IPS-18a (cell line): ENCODE measurements at regions not wholly inside any gene's neighbourhood (a gene's known extent, or its start where the extent isn't known, plus 50 kb on each side); places are given as distances from the start of the nearest gene placed in this dataset.
A peak's percentile ranks its signal among the peaks of the same experiment; 100 is the strongest.

ENCODE experiments used
- H3K27ac ChIP-seq: one replicate; pipeline ENCODE4 v1.5.1; 2013; ENCODE audit warnings: low read length
- H3K27me3 ChIP-seq: one replicate; pipeline ENCODE4 v1.6.1; 2013; ENCODE audit warnings: mild to moderate bottlenecking, low read length; ENCODE audit not compliant: control insufficient read depth, insufficient read depth
- H3K36me3 ChIP-seq: one replicate; pipeline ENCODE4 v1.6.1; 2013; ENCODE audit warnings: low read depth, low read length; ENCODE audit not compliant: control insufficient read depth
- H3K4me1 ChIP-seq: one replicate; pipeline ENCODE4 v1.6.1; 2013; ENCODE audit warnings: low read depth, low read length; ENCODE audit not compliant: control insufficient read depth
- H3K4me3 ChIP-seq: one replicate; pipeline ENCODE4 v1.5.1; 2013; ENCODE audit warnings: low read length
- H3K9ac ChIP-seq: one replicate; pipeline ENCODE4 v1.6.1; 2013; ENCODE audit warnings: mild to moderate bottlenecking, low read length, moderate library complexity
- H3K9me3 ChIP-seq: one replicate; pipeline ENCODE4 v1.6.1; 2013; ENCODE audit warnings: low read depth, low read length; ENCODE audit not compliant: control insufficient read depth

GRCh38 chr2:186042207-186043028 is 303.8 kb downstream of the FSIP2 start:
- Histone ChIP-seq H3K4me1 (no peaks in the 10 kb centered on the region), H3K27me3 (no peaks in the 10 kb centered on the region), H3K36me3 (no peaks in the 10 kb centered on the region), H3K9me3 (no peaks in the 10 kb centered on the region), H3K9ac (no peak overlapping the region), H3K4me3 (no peak overlapping the region), H3K27ac (no peak overlapping the region)

GRCh38 chr2:186044761-186045160 is 306.2 kb downstream of the FSIP2 start:
- H3K36me3 ChIP-seq = no peaks in the 10 kb centered on the region
- no peaks in the 10 kb centered on the region for H3K9me3 ChIP-seq
- H3K4me3 ChIP-seq = no peak overlapping the region
- no peak overlapping the region for H3K27ac ChIP-seq
- H3K4me1 ChIP-seq = no peaks in the 10 kb centered on the region
- H3K27me3 ChIP-seq = no peaks in the 10 kb centered on the region
- no peak overlapping the region for H3K9ac ChIP-seq

- Histone ChIP-seq H3K9ac (no peak overlapping the region), H3K27ac (no peak overlapping the region), H3K4me1 (no peaks in the 10 kb centered on the region), H3K36me3 (no peaks in the 10 kb centered on the region), H3K4me3 (no peak overlapping the region), H3K27me3 (no peaks in the 10 kb centered on the region), H3K9me3 (no peaks in the 10 kb centered on the region)
Observed at GRCh38 chr2:186052930-186053329, 314.3 kb downstream of the FSIP2 start.

DNA sequence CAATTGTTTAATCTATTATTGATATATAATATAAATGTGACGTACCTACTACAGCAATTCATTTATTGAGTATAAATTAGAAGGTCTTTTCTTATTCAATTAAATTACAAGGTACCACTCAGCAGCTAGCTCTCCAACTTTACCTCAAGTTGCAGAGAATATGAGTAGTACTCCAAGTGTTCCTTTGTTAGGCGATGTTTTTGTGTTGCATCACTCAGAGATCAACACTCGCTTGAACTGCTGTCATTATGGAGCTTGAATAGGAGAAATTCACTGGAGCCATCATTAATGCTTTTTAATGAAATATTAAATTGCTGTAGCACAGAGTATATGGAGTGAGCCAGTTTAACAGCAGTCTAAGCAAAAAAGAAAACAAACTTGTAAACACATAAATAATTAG is 320.0 kb downstream of the FSIP2 start:
- Histone ChIP-seq H3K9ac (no peak overlapping the region), H3K9me3 (no peaks in the 10 kb centered on the region), H3K27me3 (no peaks in the 10 kb centered on the region), H3K4me1 (peaks cover 6% of the 10 kb centered on the region), H3K4me3 (no peak overlapping the region), H3K36me3 (no peaks in the 10 kb centered on the region), H3K27ac (no peak overlapping the region)

DNA sequence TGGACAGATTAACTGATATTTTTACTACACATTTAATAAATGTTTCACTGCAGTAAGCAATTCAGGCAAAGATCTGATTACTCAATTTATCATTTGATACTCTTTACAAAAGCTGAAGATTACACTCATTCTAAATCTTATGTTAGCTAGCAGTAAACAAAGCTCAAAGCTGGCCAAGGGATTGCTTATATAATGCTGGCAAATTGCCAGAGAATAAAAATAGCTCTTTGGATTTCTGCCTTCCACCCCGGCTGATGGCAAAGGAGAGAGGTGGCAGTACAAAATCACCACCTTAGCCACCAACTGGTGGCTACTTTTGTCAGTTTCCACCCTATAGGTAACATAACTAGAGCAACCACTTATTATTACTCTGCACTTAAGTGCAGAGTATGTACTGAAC is 320.5 kb downstream of the FSIP2 start:
- no peaks in the 10 kb centered on the region for H3K36me3 ChIP-seq
- no peak overlapping the region for H3K9ac ChIP-seq
- no peaks in the 10 kb centered on the region for H3K9me3 ChIP-seq
- H3K4me1 ChIP-seq = peaks cover 6% of the 10 kb centered on the region
- no peak overlapping the region for H3K4me3 ChIP-seq
- no peak overlapping the region for H3K27ac ChIP-seq
- H3K27me3 ChIP-seq = no peaks in the 10 kb centered on the region

DNA sequence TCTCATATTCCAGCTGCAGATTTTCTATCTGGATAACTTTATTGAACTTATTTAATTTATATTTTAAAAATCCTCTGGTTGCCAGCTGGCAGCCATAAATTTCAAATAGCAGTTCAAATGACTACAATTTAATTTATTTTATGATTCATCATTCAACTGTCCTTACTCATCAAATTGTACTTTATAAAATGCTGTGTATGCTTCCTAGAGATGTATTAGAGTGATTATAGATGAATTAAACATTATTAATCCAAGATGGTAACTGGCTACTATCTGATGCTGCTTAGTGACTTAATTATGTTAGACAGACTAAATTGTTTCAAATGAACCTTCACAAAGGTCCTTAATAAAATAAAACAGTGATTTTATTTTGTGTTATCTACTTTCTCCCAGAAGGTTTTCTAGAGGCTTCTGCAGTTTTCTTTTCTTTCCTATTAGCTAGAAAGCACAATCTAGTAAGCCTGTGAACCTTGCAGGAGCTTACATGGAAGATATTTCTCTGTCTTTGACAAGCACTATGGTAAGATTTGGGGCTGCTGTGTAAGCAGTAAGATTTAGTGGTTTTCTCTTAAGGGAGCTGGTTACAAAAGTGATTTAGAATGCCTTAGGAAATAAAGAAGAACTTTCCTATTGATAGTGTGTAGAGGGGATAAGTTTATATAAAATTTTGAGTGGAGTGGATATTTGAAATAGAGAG is 322.3 kb downstream of the FSIP2 start:
- Histone ChIP-seq H3K4me1 (peaks cover 6% of the 10 kb centered on the region), H3K4me3 (no peak overlapping the region), H3K36me3 (no peaks in the 10 kb centered on the region), H3K9me3 (no peaks in the 10 kb centered on the region), H3K27ac (no peak overlapping the region), H3K27me3 (no peaks in the 10 kb centered on the region), H3K9ac (no peak overlapping the region)

GRCh38 chr2:186064507-186064906 is 325.9 kb downstream of the FSIP2 start:
- Histone ChIP-seq H3K4me3 (no peak overlapping the region), H3K27ac (no peak overlapping the region), H3K27me3 (no peaks in the 10 kb centered on the region), H3K36me3 (no peaks in the 10 kb centered on the region), H3K9me3 (no peaks in the 10 kb centered on the region), H3K9ac (no peak overlapping the region), H3K4me1 (no peaks in the 10 kb centered on the region)

- Histone ChIP-seq H3K9ac (no peak overlapping the region), H3K4me3 (no peak overlapping the region), H3K27ac (no peak overlapping the region), H3K9me3 (no peaks in the 10 kb centered on the region), H3K27me3 (no peaks in the 10 kb centered on the region), H3K4me1 (no peaks in the 10 kb centered on the region), H3K36me3 (no peaks in the 10 kb centered on the region)
Observed at GRCh38 chr2:186065491-186065890, 326.9 kb downstream of the FSIP2 start.

DNA sequence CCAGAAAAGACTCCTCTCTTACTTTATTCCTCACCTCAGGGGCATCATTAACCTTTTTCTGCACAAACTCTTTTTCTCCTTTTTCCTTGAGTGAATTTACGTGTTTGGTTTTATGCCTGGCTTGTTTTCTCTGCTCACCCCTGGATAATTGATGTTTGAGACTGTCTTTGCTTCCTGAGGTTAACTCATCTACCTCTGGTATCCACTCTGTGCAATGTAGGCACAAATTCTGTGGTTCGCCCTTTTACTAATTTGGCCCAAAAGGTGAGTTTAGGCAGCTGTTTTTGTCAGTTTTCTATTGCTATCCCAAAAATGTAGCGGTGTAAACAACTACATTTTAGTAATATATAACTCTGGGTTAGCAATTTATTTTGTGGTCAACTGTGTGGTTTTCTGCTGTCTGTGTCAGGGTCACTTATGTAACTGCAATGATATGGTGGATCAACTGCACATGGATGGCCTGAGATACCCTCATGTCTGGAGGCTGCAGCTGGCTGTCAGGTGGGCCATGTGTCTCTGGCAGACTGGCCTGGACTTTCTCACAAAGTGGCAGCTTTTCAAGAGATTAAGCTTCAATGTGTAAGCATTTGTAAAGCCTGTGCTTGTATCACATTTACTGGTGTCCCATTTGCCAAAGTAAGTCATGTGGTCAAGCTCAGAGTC is 329.7 kb downstream of the FSIP2 start:
- Histone ChIP-seq H3K27me3 (no peaks in the 10 kb centered on the region), H3K9ac (no peak overlapping the region), H3K4me1 (no peaks in the 10 kb centered on the region), H3K27ac (no peak overlapping the region), H3K9me3 (no peaks in the 10 kb centered on the region), H3K4me3 (no peak overlapping the region), H3K36me3 (no peaks in the 10 kb centered on the region)

DNA sequence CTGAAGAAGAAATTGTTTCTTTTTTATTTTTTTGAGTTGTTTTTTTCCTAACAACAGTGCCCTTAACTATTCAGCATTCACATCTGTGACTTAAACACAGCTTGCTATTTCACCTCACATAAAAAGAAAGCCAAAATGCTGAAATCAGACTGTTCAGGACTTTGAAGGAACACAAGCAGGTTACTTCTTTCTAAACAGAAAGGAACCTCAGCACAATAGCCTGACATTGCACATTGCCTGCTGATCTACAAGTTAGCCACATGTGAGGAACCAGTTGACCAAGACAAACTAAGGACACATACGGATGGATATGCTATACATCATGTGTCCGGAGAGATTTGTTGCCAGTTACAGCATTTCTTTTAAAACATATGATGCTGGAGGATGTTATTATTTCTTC is 331.1 kb downstream of the FSIP2 start:
- no peaks in the 10 kb centered on the region for H3K9me3 ChIP-seq
- no peak overlapping the region for H3K27ac ChIP-seq
- no peak overlapping the region for H3K9ac ChIP-seq
- H3K4me3 ChIP-seq = no peak overlapping the region
- no peaks in the 10 kb centered on the region for H3K4me1 ChIP-seq
- no peaks in the 10 kb centered on the region for H3K36me3 ChIP-seq
- no peaks in the 10 kb centered on the region for H3K27me3 ChIP-seq

DNA sequence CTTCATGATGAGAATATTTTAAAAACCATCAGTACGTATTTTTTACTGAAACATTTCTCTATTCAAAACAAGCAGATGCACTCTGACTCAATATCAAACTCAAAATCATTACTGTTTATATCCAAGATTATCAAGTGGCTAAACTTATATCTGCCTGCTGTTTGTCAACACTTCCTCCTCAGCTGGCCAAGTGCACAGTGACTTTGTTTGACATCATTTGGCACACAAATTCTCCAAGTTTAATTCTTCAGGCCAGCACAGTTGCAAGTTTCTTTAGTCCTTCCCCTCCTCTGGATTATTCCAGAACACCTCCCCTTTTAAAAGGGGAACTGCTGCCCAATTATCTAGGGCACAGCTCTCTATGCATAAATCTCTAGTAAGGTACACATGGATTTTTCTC is 346.6 kb downstream of the FSIP2 start:
- H3K9ac ChIP-seq = no peak overlapping the region
- H3K9me3 ChIP-seq = no peaks in the 10 kb centered on the region
- no peak overlapping the region for H3K4me3 ChIP-seq
- H3K4me1 ChIP-seq = no peaks in the 10 kb centered on the region
- no peaks in the 10 kb centered on the region for H3K36me3 ChIP-seq
- no peaks in the 10 kb centered on the region for H3K27me3 ChIP-seq
- peak overlapping the region; percentile 18 for H3K27ac ChIP-seq
